Parathyroid adenoma (tissue), 2 donors: ENCODE measurements at regions not wholly inside any gene's neighbourhood (a gene's known extent, or its start where the extent isn't known, plus 50 kb on each side); places are given as distances from the start of the nearest gene placed in this dataset.
"Not testable (repeated sequence)": the region's sequence is repeated elsewhere in the genome, so short reads cannot be mapped to it uniquely, and the experiment has no call there.

ENCODE experiments used
- H2AFZ ChIP-seq: fragments of 300-600 bp; sonication (generic); one replicate; pipeline ENCODE4 v1.7.0; 2017; ENCODE audit warnings: antibody characterized with exemption, mild to moderate bottlenecking
- H3K27ac ChIP-seq: fragments of 300-600 bp; sonication (generic); one replicate; pipeline ENCODE4 v1.7.0; 2017
- H3K27me3 ChIP-seq: fragments of 300-600 bp; sonication (generic); one replicate; pipeline ENCODE4 v1.7.0; 2017; ENCODE audit warnings: low read length; ENCODE audit not compliant: control insufficient read depth, insufficient read depth
- H3K36me3 ChIP-seq: fragments of 300-600 bp; sonication (generic); one replicate; pipeline ENCODE4 v1.7.0; 2017; ENCODE audit warnings: low read length; ENCODE audit not compliant: control insufficient read depth, insufficient read depth
- H3K4me1 ChIP-seq: fragments of 300-600 bp; sonication (generic); one replicate; pipeline ENCODE4 v1.7.0; 2017; ENCODE audit warnings: control low read depth
- H3K4me2 ChIP-seq: fragments of 300-600 bp; sonication (generic); one replicate; pipeline ENCODE4 v1.7.0; 2017; ENCODE audit warnings: low read length
- H3K4me3 ChIP-seq: fragments of 300-600 bp; sonication (generic); one replicate; pipeline ENCODE4 v1.7.0; 2017; ENCODE audit warnings: low read depth, low read length
- H3K79me2 ChIP-seq: fragments of 300-600 bp; sonication (generic); one replicate; pipeline ENCODE4 v1.7.0; 2017; ENCODE audit warnings: control low read depth
- H3K9ac ChIP-seq: fragments of 300-600 bp; sonication (generic); one replicate; pipeline ENCODE4 v1.7.0; 2017; ENCODE audit warnings: mild to moderate bottlenecking
- H3K9me3 ChIP-seq: fragments of 300-600 bp; sonication (generic); one replicate; pipeline ENCODE4 v1.7.0; 2017; ENCODE audit warnings: low read length; ENCODE audit not compliant: control insufficient read depth
- CTCF ChIP-seq: fragments of 300-600 bp; sonication (generic); IDR thresholded peaks from one replicate; pipeline ENCODE4 v1.7.0; 2017; ENCODE audit warnings: antibody characterized with exemption, mild to moderate bottlenecking
- donor health status: primary hyperparathyroidism.

GRCh38 chr18:38644875-38645641 lies 1079.5 kb upstream of the CELF4 start:
- H3K4me3 ChIP-seq: no peak overlapping the region
- H3K4me1 ChIP-seq: no peaks in the 10 kb centered on the region
- no peaks in the 10 kb centered on the region for H3K27me3 ChIP-seq
- no peak for TF ChIP-seq CTCF
- no peak overlapping the region for H3K9ac ChIP-seq
- H3K4me2 ChIP-seq: no peak overlapping the region
- H3K27ac ChIP-seq: no peak overlapping the region
- no peaks in the 10 kb centered on the region for H3K9me3 ChIP-seq
- no peak overlapping the region for H2AFZ ChIP-seq
- no peaks in the 10 kb centered on the region for H3K36me3 ChIP-seq
- no peaks in the 10 kb centered on the region for H3K79me2 ChIP-seq

- no peak for TF ChIP-seq CTCF
- no peak overlapping the region for H3K27ac ChIP-seq
- no peaks in the 10 kb centered on the region for H3K9me3 ChIP-seq
- H3K4me1 ChIP-seq: no peaks in the 10 kb centered on the region
- H3K36me3 ChIP-seq: no peaks in the 10 kb centered on the region
- H3K79me2 ChIP-seq: no peaks in the 10 kb centered on the region
- H3K4me2 ChIP-seq: no peak overlapping the region
- H3K4me3 ChIP-seq: no peak overlapping the region
- no peak overlapping the region for H2AFZ ChIP-seq
- H3K9ac ChIP-seq: no peak overlapping the region
- no peaks in the 10 kb centered on the region for H3K27me3 ChIP-seq
Observed at GRCh38 chr18:38642711-38643110, 1077.1 kb upstream of the CELF4 start.

- not testable (repeated sequence) for H3K27me3 ChIP-seq, H3K9me3 ChIP-seq, H3K4me1 ChIP-seq, H3K27ac ChIP-seq, H3K36me3 ChIP-seq, H3K4me3 ChIP-seq, H3K9ac ChIP-seq, H2AFZ ChIP-seq, H3K4me2 ChIP-seq, H3K79me2 ChIP-seq
Observed at GRCh38 chr18:38639700-38640099, 1074.1 kb upstream of the CELF4 start.

GRCh38 chr18:38635709-38636430 lies 1070.3 kb upstream of the CELF4 start:
- no peak overlapping the region for H3K27ac ChIP-seq
- no peak overlapping the region for H3K9ac ChIP-seq
- no peaks in the 10 kb centered on the region for H3K4me1 ChIP-seq
- no peaks in the 10 kb centered on the region for H3K79me2 ChIP-seq
- H2AFZ ChIP-seq: no peak overlapping the region
- no peak for TF ChIP-seq CTCF
- no peaks in the 10 kb centered on the region for H3K36me3 ChIP-seq
- no peaks in the 10 kb centered on the region for H3K27me3 ChIP-seq
- H3K9me3 ChIP-seq: no peaks in the 10 kb centered on the region
- H3K4me3 ChIP-seq: no peak overlapping the region
- no peak overlapping the region for H3K4me2 ChIP-seq

- Histone ChIP-seq H3K9ac (no peak overlapping the region), H3K79me2 (no peaks in the 10 kb centered on the region), H3K27me3 (no peaks in the 10 kb centered on the region), H3K9me3 (no peaks in the 10 kb centered on the region), H3K4me3 (no peak overlapping the region), H3K4me2 (no peak overlapping the region), H3K36me3 (no peaks in the 10 kb centered on the region), H3K27ac (no peak overlapping the region), H2AFZ (no peak overlapping the region), H3K4me1 (no peaks in the 10 kb centered on the region)
- TF ChIP-seq CTCF: no peak
Observed at GRCh38 chr18:38634117-38634516, 1068.5 kb upstream of the CELF4 start.
